Adrenal gland (tissue), 9 donors: ENCODE measurements at regions not wholly inside any gene's neighbourhood (a gene's known extent, or its start where the extent isn't known, plus 50 kb on each side); places are given as distances from the start of the nearest gene placed in this dataset.

ENCODE experiments used
- DNase-seq, 7 donors: peaks; one replicate each; pipeline ENCODE4 v3.0.0-alpha.2; 2019 to 2020
- H3K27ac ChIP-seq, 5 donors: fragments of 200-600 bp; sonication (generic) in 4 of 5; 1 replicate in 3 of 5; 2 replicates in 2 of 5; pipeline versions ENCODE4 v1.5.1 to v1.8.0; 2016 to 2020; ENCODE audit warnings: mild to moderate bottlenecking in 1 of 5
- H3K27me3 ChIP-seq: fragments of 200-600 bp; 2 replicates; pipeline ENCODE4 v1.8.0; 2021
- H3K36me3 ChIP-seq, 2 donors: fragments of 200-600 bp; replicated peaks in 1 of 2; 1 replicate in 1 of 2; 2 replicates in 1 of 2; pipeline versions ENCODE4 v1.5.1 to v1.8.0; 2018 to 2022
- H3K4me1 ChIP-seq, 2 donors: fragments of 200-600 bp; replicated peaks in 1 of 2; 1 replicate in 1 of 2; 2 replicates in 1 of 2; pipeline versions ENCODE4 v1.5.1 to v1.8.0; 2018 to 2021
- H3K4me3 ChIP-seq, 4 donors: fragments of 200-600 bp; sonication (generic) in 3 of 4; one replicate each; pipeline ENCODE4 v1.5.1; 2016 to 2018
- H3K9me3 ChIP-seq, 3 donors: fragments of 200-600 bp; sonication (generic) in 1 of 3; replicated peaks in 1 of 3; 1 replicate in 2 of 3; 2 replicates in 1 of 3; pipeline versions ENCODE4 v1.5.1 to v1.8.0; 2016 to 2021
- POLR2A ChIP-seq, 2 donors: fragments of 450-650 bp; IDR thresholded peaks; one replicate each; pipeline ENCODE4 v1.6.1; 2017; ENCODE audit warnings: antibody characterized with exemption in 2 of 2, mild to moderate bottlenecking in 2 of 2, moderate library complexity in 1 of 2
- WGBS, 4 donors: extraction: QIAGEN DNeasy Blood & Tissue Kit in 2 of 4; methylation state at CpG; one replicate each; pipeline versions ENCODE4 v1.1.5 to v1.1.7; 2013 to 2017; 5-methylcytosine and 5-hydroxymethylcytosine counted together
- intact Hi-C, 2 donors: fragments of 100-400 bp; cut with DNase I; formaldehyde crosslinking; loops; one replicate each; pipeline versions ENCODE4 v1.14.1 to v1.15.0; 2022 to 2023
- TF ChIP-seq, protein P1 (sequence below), 6 experiments: fragments of 450-650 bp in 4 of 6; fragments of 200-600 bp in 2 of 6; sonication (generic) in 1 of 6; IDR thresholded peaks; 1 replicate in 5 of 6; 2 replicates in 1 of 6; pipeline versions ENCODE4 v1.5.1 to v1.8.0; 2016 to 2021; ENCODE audit warnings: antibody characterized with exemption in 6 of 6, mild to moderate bottlenecking in 2 of 6, moderate library complexity in 1 of 6
- donor health status: healthy with polysubstance abuse.
- donor health status: Bipolar disorder and iron deficiency.
- donor health status: DM: yes; HTN: yes; CAD: no.
- donor health status: DM: no; HTN: no; CAD: no.
- donor health status: DM: no; HTN: no; CAD: no.

DNA sequence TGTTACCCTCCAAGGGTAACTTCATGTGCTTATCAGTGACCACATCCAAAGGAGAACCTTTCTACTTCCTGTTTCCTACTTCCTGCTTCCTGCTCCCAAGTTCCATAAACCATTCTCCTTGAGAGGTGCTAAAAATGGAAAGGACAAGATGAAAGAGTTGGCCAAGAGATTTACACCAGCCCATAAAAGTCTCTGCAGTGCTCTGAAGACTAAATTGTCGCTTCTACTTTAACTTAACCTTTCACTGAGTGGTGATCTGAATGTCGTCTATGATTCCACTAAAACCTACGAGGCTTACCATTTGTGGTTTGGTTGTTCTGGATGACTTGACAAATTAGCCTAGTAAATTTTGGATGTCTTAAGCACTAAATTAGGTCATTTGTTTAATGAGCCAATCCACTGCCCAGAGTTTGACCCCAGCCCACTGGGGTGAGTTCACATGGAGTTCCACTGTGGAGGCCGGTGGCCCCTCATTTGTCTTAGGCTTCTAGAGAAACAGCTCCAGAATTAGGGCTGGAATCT lies 333.1 kb downstream of the FOXL1 start:
- no peaks in the 10 kb centered on the region for H3K9me3 ChIP-seq
- H3K27ac ChIP-seq, result no peak overlapping the region
- WGBS, 4 donors, result 54 to 68% (median 65%) methylated on average over 4 of the region's 4 CpGs
- no peak overlapping the region for H3K4me3 ChIP-seq
- no peaks in the 10 kb centered on the region for H3K36me3 ChIP-seq
- H3K4me1 ChIP-seq, result no peaks in the 10 kb centered on the region
- no peak for DNase-seq
- H3K27me3 ChIP-seq, result no peaks in the 10 kb centered on the region
- intact Hi-C loops, result no loop called here
- TF ChIP-seq, protein P1, sequence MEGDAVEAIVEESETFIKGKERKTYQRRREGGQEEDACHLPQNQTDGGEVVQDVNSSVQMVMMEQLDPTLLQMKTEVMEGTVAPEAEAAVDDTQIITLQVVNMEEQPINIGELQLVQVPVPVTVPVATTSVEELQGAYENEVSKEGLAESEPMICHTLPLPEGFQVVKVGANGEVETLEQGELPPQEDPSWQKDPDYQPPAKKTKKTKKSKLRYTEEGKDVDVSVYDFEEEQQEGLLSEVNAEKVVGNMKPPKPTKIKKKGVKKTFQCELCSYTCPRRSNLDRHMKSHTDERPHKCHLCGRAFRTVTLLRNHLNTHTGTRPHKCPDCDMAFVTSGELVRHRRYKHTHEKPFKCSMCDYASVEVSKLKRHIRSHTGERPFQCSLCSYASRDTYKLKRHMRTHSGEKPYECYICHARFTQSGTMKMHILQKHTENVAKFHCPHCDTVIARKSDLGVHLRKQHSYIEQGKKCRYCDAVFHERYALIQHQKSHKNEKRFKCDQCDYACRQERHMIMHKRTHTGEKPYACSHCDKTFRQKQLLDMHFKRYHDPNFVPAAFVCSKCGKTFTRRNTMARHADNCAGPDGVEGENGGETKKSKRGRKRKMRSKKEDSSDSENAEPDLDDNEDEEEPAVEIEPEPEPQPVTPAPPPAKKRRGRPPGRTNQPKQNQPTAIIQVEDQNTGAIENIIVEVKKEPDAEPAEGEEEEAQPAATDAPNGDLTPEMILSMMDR (IDR thresholded peaks at IDR 0.05), result no peak
- TF ChIP-seq POLR2A (IDR thresholded peaks at IDR 0.05), result no peak

DNA sequence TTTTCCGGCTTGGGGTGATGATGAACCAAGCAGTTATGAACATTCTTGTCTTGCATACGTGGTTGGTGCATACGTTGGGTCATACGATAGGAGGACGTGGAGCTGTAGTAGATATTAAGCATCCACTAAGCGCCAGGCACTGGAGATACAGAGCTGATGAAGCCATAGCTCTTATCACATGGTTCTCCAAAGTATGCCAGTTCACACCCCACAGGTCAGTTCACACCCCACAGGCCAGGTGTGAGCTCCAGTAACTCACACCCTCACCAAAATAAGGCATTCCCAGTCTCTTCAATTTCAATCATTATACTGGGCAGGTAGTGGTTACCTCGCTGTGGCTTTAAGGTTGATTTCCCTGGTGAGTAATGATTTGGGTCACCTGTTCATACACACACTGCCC lies 335.5 kb downstream of the FOXL1 start:
- no peaks in the 10 kb centered on the region for H3K27me3 ChIP-seq

DNA sequence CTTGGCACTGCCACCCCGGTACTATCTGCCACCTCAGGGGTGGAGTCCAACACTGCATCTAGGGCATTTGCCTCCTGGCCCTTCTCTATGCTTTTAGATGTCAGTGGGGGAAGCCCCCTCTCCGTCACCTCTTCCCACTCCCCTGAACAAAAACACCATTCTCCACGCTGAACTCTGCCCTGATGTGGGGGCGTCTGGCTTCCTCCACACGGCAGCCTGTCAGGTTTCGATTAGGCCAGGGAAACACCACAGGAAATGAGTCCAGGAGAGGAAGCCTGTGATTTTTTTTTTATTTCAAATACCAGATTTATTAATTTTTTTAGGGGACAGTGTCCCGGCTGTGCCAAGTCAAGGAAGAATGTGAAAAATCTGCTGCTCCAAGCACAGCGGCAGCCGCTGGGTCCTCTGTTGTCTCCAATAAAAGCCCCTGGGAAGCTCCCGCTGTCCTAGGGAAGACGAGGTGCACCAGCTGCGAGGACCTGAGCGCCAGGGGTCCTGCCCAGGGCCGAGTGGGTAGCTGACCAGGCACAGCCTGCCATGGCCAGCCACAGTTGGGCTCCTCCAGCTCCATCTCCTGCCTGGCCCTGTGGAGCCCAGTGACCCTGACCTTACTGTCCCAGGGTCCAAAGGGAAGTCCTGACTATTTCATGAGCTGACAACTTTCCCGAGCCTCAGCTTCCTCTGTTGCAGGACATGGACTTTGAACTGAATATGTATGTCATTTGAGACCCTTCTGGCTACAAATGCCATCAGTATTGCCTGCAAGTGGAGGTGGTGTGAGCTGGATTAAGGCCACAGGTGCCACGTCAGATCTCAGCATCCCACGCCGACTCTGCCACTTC lies 336.7 kb downstream of the FOXL1 start:
- WGBS, 4 donors, result 60 to 67% (median 64%) methylated on average over 13 to 18 of the region's 18 CpGs

More for the DNA sequence above, 335.5 kb downstream of the FOXL1 start:
- DNase-seq, result no peak
- intact Hi-C loops, result no loop called here
- TF ChIP-seq POLR2A (IDR thresholded peaks at IDR 0.05), result no peak
- TF ChIP-seq, protein P1 (IDR thresholded peaks at IDR 0.05), result no peak
- H3K27ac ChIP-seq, result no peak overlapping the region
- no peaks in the 10 kb centered on the region for H3K36me3 ChIP-seq
- WGBS, 4 donors, result 89 to 92% (median 90%) methylated on average over 7 of the region's 7 CpGs
- H3K9me3 ChIP-seq, result no peaks in the 10 kb centered on the region
- no peaks in the 10 kb centered on the region for H3K4me1 ChIP-seq
- H3K4me3 ChIP-seq, result no peak overlapping the region

More for the DNA sequence above, 336.7 kb downstream of the FOXL1 start:
- Histone ChIP-seq H3K4me3 (no peak overlapping the region), H3K4me1 (no peaks in the 10 kb centered on the region), H3K36me3 (no peaks in the 10 kb centered on the region), H3K27me3 (peaks cover 3% of the 10 kb centered on the region), H3K9me3 (no peaks in the 10 kb centered on the region), H3K27ac (no peak overlapping the region)
- TF ChIP-seq, protein P1 (IDR thresholded peaks at IDR 0.05), result no peak
- TF ChIP-seq POLR2A (IDR thresholded peaks at IDR 0.05), result no peak
- DNase-seq, result no peak
- intact Hi-C loops, result no loop called here
